T-helper 2 cell treated with Interferon-gamma antibody and Interleukin-4, amounts not matched to agents 5 μg/mL and 100 μg/mL, for 36 hours (primary cell): ENCODE measurements at regions not wholly inside any gene's neighbourhood (a gene's known extent, or its start where the extent isn't known, plus 50 kb on each side); places are given as distances from the start of the nearest gene placed in this dataset.

ENCODE experiments used
- DNase-seq: peaks from one replicate; pipeline ENCODE4 v3.0.0; 2021; ENCODE audit warnings: low spot score
- H3K27ac Mint-ChIP-seq: one replicate; pipeline ENCODE4 v1.8.0; 2021; ENCODE audit warnings: mild to moderate bottlenecking, mixed read lengths
- H3K27me3 Mint-ChIP-seq: one replicate; pipeline ENCODE4 v1.8.0; 2021; ENCODE audit warnings: low read depth, mixed read lengths
- H3K36me3 Mint-ChIP-seq: one replicate; pipeline ENCODE4 v1.8.0; 2021; ENCODE audit warnings: low read depth, mixed read lengths
- H3K4me1 Mint-ChIP-seq: one replicate; pipeline ENCODE4 v1.8.0; 2021; ENCODE audit warnings: low read depth, mixed read lengths
- H3K4me3 Mint-ChIP-seq: one replicate; pipeline ENCODE4 v1.8.0; 2022; ENCODE audit warnings: mild to moderate bottlenecking, moderate library complexity, mixed read lengths
- H3K9me3 Mint-ChIP-seq: one replicate; pipeline ENCODE4 v1.8.0; 2021; ENCODE audit warnings: mixed read lengths

DNA sequence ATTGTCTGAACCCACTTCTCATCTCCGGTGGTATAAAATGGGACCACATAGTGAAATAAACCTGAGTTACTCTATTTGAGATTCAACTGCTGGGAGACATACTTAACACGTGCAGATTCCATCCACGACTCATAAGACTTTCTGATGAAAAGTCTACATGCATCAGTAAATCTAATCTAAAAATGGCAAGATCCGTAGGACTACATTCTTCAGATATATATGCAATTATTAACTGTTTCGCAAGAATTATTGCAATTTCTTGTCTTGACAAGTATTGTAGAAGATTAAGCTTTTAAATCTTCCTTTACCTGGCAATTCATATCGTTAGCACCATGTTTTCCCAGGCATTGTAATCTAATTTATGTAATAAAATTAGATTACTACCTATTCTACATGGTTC, 718.7 kb upstream of the CBLB start:
- Mint-ChIP-seq H3K4me1 (peaks cover 8% of the 10 kb centered on the region), H3K27me3 (no peaks in the 10 kb centered on the region), H3K4me3 (no peak overlapping the region), H3K27ac (no peak overlapping the region), H3K9me3 (no peaks in the 10 kb centered on the region), H3K36me3 (no peaks in the 10 kb centered on the region)
- no peak for DNase-seq

DNA sequence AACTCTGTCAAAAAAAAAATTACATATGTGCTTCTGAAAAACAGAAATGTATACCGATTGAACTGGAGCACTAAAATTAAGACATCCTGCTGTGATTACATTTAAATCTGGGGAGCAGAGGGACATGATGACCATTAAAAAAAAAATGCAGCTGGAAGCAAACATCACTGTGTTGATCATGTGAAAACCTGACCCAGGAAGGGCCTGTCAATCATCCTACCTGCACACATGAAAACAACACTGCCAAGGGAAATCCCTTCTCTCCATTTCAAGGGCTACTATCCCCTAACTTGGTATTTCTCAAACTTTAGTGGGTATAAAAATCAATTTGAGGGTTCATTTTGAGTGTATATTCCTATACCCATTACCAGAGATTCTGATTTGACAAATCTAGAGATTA, 719.9 kb upstream of the CBLB start:
- no peak for DNase-seq
- Mint-ChIP-seq H3K27me3 (no peaks in the 10 kb centered on the region), H3K36me3 (no peaks in the 10 kb centered on the region), H3K4me1 (peaks cover 8% of the 10 kb centered on the region), H3K27ac (no peak overlapping the region), H3K9me3 (peaks cover 6% of the 10 kb centered on the region), H3K4me3 (no peak overlapping the region)

- Mint-ChIP-seq H3K9me3 (peaks cover 7% of the 10 kb centered on the region), H3K4me3 (no peak overlapping the region), H3K4me1 (peaks cover 8% of the 10 kb centered on the region), H3K27me3 (no peaks in the 10 kb centered on the region), H3K36me3 (no peaks in the 10 kb centered on the region), H3K27ac (no peak overlapping the region)
- DNase-seq, result peak; percentile 48
Measured at GRCh38 chr3:106589311-106589942, 720.6 kb upstream of the CBLB start.

GRCh38 chr3:106590216-106590615, 721.4 kb upstream of the CBLB start:
- Mint-ChIP-seq H3K4me1 (peaks cover 8% of the 10 kb centered on the region), H3K9me3 (peaks cover 7% of the 10 kb centered on the region), H3K27me3 (no peaks in the 10 kb centered on the region), H3K36me3 (no peaks in the 10 kb centered on the region), H3K27ac (no peak overlapping the region), H3K4me3 (no peak overlapping the region)
- no peak for DNase-seq

GRCh38 chr3:106593381-106593780, 724.6 kb upstream of the CBLB start:
- Mint-ChIP-seq H3K4me1 (peaks cover 8% of the 10 kb centered on the region), H3K36me3 (no peaks in the 10 kb centered on the region), H3K27me3 (no peaks in the 10 kb centered on the region), H3K27ac (no peak overlapping the region), H3K9me3 (peaks cover 22% of the 10 kb centered on the region), H3K4me3 (no peak overlapping the region)
- DNase-seq, result no peak

- Mint-ChIP-seq H3K9me3 (peaks cover 36% of the 10 kb centered on the region), H3K27ac (no peak overlapping the region), H3K4me1 (peaks cover 10% of the 10 kb centered on the region), H3K36me3 (peaks cover 10% of the 10 kb centered on the region), H3K4me3 (no peak overlapping the region), H3K27me3 (no peaks in the 10 kb centered on the region)
- peak; percentile 64 for DNase-seq
Measured at GRCh38 chr3:106609666-106610301, 741.0 kb upstream of the CBLB start.

DNA sequence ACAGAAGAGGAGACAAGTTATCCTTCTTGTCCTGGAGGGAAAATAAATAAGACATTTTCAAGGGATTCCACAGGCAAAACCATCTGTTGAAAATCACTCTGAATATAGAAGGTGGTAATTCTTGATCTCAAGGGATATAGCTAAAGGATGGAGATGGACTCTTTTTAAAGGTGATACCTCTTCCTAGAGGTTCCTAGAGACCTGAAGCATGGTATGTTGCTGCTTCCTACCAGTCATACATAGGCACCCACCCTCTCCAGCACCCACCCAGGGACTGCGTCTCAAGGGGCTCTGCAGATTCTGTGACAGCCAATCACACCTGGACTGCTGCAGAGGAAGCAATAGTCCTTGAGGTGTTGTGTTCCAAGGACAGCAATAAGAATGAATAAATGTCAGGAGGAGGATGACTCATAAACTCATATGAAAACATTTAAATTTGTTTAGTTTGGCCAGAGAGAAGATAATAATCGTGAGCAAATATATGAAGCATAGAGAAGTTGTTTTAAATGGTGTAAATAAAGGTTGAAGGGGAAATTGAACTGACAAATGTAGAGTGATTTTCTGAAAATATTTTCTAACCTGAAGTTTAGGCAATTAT, 741.6 kb upstream of the CBLB start:
- H3K27ac Mint-ChIP-seq, result no peak overlapping the region

DNA sequence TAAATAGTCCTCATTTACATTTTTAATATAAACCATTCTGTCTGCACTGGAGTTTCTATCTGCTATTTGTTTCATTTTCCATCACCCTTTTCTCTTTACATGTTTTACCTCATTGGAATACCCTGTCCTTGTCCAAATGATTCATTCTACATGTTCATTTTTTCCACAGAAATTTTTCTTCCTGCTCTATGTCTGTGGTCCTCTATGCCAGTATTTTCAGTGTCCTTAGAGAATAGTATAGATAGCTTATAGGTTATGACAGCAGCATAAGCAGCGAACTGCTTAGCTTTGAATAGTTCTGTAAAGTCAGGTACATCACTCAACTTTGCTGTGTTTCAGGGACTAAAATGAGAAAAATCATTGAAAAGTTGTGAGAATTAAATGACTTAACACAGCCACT, 742.3 kb upstream of the CBLB start:
- Mint-ChIP-seq H3K27ac (no peak overlapping the region), H3K9me3 (peaks cover 30% of the 10 kb centered on the region), H3K4me1 (peaks cover 10% of the 10 kb centered on the region), H3K27me3 (no peaks in the 10 kb centered on the region), H3K4me3 (no peak overlapping the region), H3K36me3 (peaks cover 7% of the 10 kb centered on the region)
- no peak for DNase-seq

More for the DNA sequence above, 741.6 kb upstream of the CBLB start:
- peaks cover 10% of the 10 kb centered on the region for H3K4me1 Mint-ChIP-seq
- DNase-seq, result no peak
- H3K36me3 Mint-ChIP-seq, result peaks cover 10% of the 10 kb centered on the region
- no peaks in the 10 kb centered on the region for H3K27me3 Mint-ChIP-seq
- peaks cover 36% of the 10 kb centered on the region for H3K9me3 Mint-ChIP-seq
- H3K4me3 Mint-ChIP-seq, result no peak overlapping the region

DNA sequence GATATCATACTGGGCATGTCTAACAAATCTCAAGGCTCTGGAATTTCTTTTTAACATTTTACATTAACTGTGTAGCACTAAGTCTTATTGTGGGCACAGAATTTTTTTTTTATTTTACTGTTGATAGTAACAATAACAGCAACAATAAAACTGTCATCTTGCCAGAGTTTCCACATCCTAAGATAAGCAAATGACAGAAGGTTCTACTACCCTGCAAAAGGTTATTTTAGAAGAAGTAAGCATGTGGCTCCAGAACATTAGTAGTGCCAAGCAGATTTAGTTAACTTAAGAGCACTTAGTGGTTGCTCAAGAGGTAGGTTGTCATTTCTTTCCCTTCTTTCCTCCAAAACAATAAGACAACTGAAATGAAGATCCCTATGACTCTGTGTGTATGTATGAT, 743.0 kb upstream of the CBLB start:
- Mint-ChIP-seq H3K4me1 (peaks cover 10% of the 10 kb centered on the region), H3K27ac (no peak overlapping the region), H3K36me3 (peaks cover 6% of the 10 kb centered on the region), H3K4me3 (no peak overlapping the region), H3K27me3 (no peaks in the 10 kb centered on the region), H3K9me3 (peaks cover 24% of the 10 kb centered on the region)
- DNase-seq, result no peak

DNA sequence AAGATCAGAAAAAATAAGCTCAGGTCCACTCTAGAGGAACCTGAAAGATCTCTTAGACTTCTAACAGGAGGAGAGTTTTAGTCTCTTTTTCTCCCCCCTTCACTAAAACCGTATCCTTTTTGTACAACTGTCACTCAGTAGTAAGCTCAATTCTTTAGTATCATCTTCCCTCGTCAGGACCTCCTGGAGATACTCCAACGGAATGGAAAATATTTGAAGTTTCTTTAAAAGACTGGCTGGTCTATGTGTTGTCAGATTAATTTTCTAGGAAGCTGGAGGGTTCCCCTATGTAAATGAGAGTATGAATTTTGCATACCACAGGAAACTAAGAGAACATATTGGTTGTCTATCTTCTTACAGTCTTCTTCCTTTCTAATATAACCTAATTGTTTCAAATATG, 747.7 kb upstream of the CBLB start:
- Mint-ChIP-seq H3K9me3 (peaks cover 19% of the 10 kb centered on the region), H3K36me3 (peaks cover 6% of the 10 kb centered on the region), H3K4me1 (no peaks in the 10 kb centered on the region), H3K4me3 (no peak overlapping the region), H3K27me3 (no peaks in the 10 kb centered on the region), H3K27ac (no peak overlapping the region)
- DNase-seq, result no peak

DNA sequence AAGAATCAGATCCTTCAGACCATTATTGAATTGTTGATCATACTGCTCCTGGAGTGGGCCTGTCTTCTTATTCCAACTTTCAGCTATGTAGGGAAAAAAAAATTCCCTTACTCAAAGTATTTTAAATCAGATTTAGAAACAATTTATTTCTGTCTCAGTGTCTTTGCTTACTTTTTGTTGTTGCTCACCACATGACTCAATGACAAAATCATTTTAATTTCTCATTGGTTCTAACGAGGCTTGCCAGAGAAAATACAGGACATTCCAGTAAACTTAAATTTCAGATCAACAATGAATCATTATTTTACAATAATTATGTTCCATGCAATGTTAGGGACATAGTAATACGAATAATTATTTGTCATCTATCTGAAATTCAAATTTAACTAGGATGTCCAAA, 748.5 kb upstream of the CBLB start:
- DNase-seq, result no peak
- H3K4me3 Mint-ChIP-seq, result no peak overlapping the region
- H3K27ac Mint-ChIP-seq, result no peak overlapping the region
- no peaks in the 10 kb centered on the region for H3K4me1 Mint-ChIP-seq
- peaks cover 22% of the 10 kb centered on the region for H3K9me3 Mint-ChIP-seq
- H3K27me3 Mint-ChIP-seq, result no peaks in the 10 kb centered on the region
- H3K36me3 Mint-ChIP-seq, result peaks cover 6% of the 10 kb centered on the region

DNA sequence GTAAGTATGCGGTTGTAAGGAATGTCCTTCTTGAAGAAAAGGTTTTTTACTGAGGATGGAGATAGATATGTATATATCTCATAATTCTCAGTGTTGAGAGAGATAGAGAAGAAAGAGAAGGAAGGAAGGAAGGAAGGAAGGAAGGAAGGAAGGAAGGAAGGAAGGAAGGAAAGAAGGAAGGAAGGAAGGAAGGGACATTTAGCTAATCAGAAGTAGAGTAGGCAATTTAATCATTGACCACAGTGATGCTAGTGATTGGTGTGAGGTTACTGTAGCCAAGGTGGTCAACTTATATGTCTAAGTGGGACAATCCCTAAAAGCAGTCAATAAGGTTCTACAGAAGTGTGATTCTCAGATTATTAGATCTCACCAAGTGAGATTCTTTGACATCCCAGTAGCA, 751.8 kb upstream of the CBLB start:
- Mint-ChIP-seq H3K9me3 (peaks cover 20% of the 10 kb centered on the region), H3K27me3 (no peaks in the 10 kb centered on the region), H3K36me3 (no peaks in the 10 kb centered on the region), H3K4me3 (no peak overlapping the region), H3K4me1 (no peaks in the 10 kb centered on the region), H3K27ac (no peak overlapping the region)
- no peak for DNase-seq

DNA sequence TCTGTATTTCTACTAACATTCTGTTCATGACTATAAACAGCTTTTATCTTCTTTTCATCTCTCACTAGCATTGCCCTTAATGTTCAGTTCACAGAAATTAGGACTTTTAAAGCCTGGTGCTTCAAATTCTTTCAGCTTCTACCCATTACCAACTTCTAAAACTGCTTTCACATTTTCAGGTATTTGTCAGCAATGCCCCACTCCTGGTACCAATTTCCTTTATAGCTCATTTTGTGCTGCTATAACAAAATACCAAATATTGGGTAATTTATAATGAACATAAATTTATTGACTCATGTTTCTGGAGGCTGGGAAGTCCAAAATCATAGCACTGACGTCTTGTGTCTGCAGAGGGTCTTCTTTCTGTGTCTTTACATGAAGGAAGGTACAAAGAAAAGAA, 753.1 kb upstream of the CCDC54 start:
- no peak overlapping the region for H3K27ac Mint-ChIP-seq
- H3K4me3 Mint-ChIP-seq, result no peak overlapping the region
- no peaks in the 10 kb centered on the region for H3K36me3 Mint-ChIP-seq
- H3K27me3 Mint-ChIP-seq, result no peaks in the 10 kb centered on the region
- H3K4me1 Mint-ChIP-seq, result no peaks in the 10 kb centered on the region
- no peak for DNase-seq
- H3K9me3 Mint-ChIP-seq, result peaks cover 20% of the 10 kb centered on the region

DNA sequence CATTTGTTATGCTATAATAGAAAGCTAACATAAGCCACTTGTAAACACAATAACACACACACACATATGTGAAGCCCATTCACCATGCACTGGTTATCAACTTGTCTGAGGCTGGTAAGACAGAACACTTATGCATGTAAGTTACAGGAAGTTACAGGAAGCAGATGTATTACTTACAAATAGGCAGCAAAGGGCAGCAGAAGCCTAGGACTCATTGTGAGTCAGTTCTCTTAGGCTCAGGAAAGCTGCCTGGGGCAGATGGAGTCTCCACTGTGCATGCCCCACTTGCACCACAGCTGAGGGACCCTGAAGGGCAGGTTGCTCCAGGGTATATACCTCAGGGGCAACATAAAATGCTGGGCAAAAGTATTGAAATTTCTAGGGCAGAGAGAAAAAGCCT, 748.8 kb upstream of the CCDC54 start:
- Mint-ChIP-seq H3K36me3 (no peaks in the 10 kb centered on the region), H3K9me3 (peaks cover 16% of the 10 kb centered on the region), H3K4me3 (no peak overlapping the region)

More for the DNA sequence above, 748.8 kb upstream of the CCDC54 start:
- Mint-ChIP-seq H3K27ac (no peak overlapping the region), H3K27me3 (no peaks in the 10 kb centered on the region), H3K4me1 (no peaks in the 10 kb centered on the region)
- DNase-seq, result no peak
